HG02610 (cell line): ENCODE measurements at regions not wholly inside any gene's neighbourhood (a gene's known extent, or its start where the extent isn't known, plus 50 kb on each side); places are given as distances from the start of the nearest gene placed in this dataset.

Experiments used
- ATAC-seq: cut with Tn5 transposase; IDR thresholded peaks from one replicate; pipeline ENCODE4 v1.9.1; 2021; ENCODE audit warnings: mild to moderate bottlenecking, moderate library complexity; ENCODE audit not compliant: unreplicated experiment

- ATAC-seq, result no peak
Observed at GRCh38 chr20:10770753-10771152, 97.0 kb upstream of the JAG1 start.

DNA sequence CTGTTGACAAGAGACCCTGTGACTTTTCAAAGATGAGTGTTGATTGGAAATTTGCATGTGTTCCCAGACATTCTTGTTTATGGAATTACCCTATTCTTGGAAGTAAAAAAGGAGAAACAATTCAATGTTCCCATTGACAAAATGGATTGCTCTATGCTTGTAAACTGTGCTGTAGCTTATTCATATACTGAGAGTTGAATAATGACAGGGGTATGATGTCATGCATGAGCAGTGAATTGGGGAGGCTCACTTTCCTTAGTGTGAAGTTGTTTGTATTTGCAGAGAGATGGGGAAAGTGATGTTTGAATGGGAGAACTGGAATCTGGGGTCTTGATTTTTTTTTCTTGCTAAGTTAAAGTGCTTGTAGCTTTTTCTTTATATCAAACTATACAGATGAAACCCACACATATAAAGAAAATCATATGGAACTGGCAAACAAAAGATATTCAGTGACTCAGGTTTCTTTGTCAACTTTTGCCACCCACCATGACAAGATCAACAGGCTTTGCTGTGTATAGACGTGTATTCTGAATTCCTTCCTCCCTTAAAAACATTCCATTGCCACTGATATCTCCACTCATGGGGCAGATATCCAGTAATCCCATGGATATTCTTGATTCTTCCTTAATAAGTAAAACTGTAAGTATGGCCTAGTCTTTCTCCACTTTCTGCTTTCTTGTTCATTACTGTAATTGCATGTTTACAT, 97.8 kb upstream of the JAG1 start:
- ATAC-seq, result no peak

DNA sequence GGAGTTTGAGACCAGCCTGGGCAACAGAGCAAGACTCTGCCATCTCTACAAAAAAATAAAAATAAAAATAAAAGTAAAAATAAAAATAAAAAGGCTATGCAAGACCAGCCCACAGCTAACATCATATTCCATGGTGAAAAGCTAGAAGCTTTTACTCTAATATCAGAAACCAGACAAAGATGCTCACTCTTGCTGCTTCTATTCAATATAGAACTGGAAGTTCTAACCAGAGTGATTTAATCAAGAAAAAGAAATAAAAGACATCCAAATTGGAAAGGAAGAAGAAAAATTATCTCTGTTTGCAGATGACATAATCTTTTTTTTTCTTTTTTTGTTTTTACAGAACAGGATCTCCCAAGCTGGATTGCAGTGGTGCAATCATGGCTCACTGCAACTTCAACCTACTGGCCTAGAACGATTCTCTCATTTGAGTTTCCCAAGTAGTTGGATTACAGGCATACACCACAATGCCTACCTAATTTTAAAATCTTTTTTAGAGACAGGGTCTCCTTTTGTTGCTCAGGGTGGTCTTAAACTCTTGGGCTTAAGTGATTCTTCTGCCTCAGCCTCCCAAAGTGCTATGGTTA, 100.7 kb upstream of the JAG1 start:
- no peak for ATAC-seq

GRCh38 chr20:10777710-10778109, 103.9 kb upstream of the JAG1 start:
- ATAC-seq, result no peak

GRCh38 chr20:10779911-10780310, 106.1 kb upstream of the JAG1 start:
- no peak for ATAC-seq

- peak; percentile 51 for ATAC-seq
Observed at GRCh38 chr20:10780901-10781300, 107.1 kb upstream of the JAG1 start.

- ATAC-seq, result peak; percentile 63
Observed at GRCh38 chr20:10781526-10781925, 107.7 kb upstream of the JAG1 start.

DNA sequence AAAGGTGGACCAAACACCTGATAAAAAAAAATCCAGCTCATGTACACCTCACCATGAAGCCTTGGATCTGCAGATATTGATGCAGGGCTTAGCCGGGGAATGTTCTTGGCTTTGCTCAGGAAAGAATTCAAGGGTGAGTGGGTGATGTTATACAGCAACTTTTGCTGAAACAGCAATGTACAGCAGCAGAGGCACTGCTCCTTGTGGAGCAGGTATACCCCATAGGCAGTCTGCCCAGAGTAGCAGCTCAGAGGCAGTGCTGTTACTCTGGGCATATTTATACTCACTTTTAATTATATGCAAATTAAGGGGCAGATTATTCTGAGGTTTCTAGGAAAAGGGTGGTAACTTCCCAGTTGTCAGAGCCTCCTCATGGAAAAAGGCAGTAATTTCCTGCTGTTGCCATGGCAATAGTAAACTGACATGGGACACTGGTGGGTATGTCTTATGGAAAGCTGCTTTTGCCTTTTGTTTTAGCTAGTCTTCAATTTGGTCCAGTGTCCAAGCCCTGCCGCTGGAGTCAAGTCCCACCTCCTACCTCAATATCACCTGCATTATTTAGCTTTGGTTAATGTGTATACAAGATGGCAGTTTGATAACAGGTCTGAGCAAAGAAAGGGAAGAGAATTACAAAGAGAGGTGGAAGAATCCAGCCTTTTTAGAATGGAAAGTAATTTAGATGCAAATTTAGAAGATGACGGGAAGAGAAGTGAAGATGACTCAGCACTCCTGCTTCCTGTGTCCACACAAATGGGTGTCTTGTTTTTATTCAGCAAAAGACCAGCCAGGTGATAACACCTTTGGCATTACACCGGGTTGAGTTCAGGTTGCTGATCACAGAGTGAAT, 110.1 kb upstream of the JAG1 start:
- no peak for ATAC-seq

DNA sequence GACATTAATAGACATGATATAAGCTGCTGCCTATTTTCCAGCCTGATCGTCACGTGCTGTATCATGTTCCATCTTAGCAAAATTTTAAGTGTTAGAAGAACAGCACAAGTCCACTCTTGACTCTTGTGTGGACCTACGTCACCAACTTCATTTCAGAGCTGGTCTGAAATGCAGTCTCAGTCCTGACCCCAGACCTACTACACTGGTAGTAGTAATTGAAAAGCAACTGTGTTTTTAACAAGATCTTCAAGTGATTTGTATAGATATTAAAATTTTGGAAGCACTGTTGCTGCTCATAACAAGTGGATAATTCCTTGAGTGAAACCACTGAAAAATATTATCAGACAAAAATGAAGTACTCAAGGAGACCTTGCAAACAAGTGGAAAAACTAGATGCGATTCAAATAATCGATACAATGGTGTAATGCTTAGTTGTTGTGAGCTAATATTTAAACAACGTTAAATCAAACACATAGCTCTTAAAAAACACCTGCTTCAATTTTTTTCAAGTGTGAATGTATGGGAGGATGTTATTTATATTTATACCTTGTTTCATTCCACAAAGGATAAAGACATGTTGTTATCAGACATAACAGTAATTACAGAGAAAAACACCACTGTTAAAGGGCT, 110.9 kb upstream of the JAG1 start:
- no peak for ATAC-seq

DNA sequence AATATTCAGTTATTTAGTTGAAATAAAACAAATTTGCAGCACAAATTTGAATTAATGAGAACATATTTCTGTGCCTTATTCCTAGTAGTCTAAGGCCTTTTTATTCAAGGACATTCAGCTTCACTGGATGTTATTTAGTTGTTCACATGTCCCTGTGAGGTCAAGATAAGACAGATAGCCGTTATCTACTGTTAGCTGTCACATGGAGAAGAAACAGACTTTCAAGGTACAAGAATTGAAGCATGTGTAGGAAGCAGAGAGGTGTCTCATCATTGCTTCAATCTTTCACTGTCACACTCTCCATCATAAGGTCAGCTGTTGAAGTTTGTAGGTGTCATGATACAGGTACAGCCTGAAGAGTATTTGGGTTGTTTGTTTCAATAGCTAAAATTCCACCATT, 112.9 kb upstream of the JAG1 start:
- ATAC-seq, result no peak

- ATAC-seq, result no peak
Observed at GRCh38 chr20:10788055-10788454, 114.3 kb upstream of the JAG1 start.

DNA sequence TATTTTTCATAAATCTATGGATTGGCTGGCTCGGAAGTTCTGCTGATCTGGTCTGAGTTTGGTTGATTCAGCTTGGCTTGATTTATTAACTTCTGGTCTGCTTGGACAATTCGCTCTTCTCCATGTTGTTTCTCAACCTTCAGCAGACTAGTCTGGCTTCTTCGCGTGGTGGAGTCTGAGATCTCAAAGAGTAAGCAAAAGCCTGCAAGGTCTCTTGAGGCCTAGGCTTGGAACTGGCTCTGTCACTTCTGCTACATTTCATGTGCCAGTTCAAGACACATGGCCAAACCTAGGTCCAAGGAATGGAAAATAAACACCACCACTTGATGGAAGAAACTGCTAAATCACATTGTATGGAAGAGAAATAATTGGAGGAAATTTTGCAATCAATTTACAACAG, 115.1 kb upstream of the JAG1 start:
- no peak for ATAC-seq

- no peak for ATAC-seq
Observed at GRCh38 chr20:10789386-10789785, 115.6 kb upstream of the JAG1 start.

GRCh38 chr20:10790013-10790412, 116.2 kb upstream of the JAG1 start:
- ATAC-seq, result no peak

DNA sequence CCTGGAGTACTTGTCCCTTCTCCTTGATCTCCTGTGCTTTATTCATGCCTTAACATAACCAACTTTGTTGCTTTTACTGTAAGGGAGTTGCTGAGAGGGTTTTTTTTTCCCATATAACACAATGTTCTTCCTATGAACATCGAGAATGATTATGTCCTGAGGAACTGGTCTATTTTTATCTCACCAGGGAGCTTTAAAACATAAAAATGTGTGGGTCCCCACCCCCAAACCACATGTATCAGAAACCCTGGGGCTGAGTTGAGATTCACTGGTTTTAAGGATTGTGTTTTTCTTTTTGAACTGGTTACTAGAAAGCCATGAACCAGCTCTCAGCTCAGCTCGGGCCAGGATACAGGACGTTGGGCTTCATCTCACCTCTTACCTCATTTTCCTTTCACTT, 118.5 kb upstream of the JAG1 start:
- ATAC-seq, result no peak

GRCh38 chr20:10793766-10794165, 120.0 kb upstream of the JAG1 start:
- ATAC-seq, result no peak

DNA sequence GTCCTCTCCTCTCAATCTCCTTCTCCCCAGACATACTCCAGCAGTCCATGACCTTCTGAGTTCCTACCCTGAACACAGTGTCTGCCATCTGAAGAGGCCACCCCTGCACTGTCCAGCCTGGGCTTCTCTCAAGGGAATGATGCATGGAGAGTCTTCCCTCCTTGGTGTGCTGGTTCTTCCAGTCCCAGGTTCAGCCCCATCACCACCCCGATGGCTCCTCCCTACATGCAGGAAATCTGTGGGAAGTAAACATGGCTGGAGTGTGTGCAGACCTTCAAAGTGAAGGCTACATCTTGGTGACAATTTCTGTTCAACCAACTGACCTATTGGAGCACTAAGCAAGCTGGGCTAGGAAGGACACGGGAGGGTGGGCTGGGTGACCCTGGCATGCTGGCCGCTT, 121.0 kb upstream of the JAG1 start:
- ATAC-seq, result no peak

GRCh38 chr20:10795286-10796026, 121.7 kb upstream of the JAG1 start:
- no peak for ATAC-seq

DNA sequence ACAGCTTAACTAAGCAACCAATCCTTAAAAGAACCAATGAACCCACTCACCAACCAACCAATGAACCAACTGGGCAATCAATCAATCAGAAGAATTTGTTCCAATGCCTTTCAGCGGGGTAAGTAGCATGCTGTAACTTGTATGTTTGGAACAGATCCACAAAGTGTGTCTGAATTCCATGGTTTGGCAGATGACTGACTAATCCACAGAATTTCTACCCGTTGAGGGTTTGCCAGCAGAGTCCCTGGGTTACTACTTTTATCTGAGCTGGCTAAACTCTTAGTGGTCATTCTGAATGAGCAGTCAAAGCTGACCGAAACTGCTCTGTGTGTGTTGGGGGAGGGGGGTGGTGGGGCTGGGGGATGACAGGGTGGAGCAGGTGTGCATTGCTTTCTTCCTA, 125.0 kb upstream of the JAG1 start:
- no peak for ATAC-seq

GRCh38 chr20:10799735-10800134, 125.9 kb upstream of the JAG1 start:
- no peak for ATAC-seq

GRCh38 chr20:10800288-10800687, 126.5 kb upstream of the JAG1 start:
- ATAC-seq, result no peak
